B cell (primary cell): ENCODE measurements at regions not wholly inside any gene's neighbourhood (a gene's known extent, or its start where the extent isn't known, plus 50 kb on each side); places are given as distances from the start of the nearest gene placed in this dataset.

Experiments used
- CTCF ChIP-seq: fragments of 200-600 bp; IDR thresholded peaks from one replicate; pipeline ENCODE4 v1.8.0; 2022; ENCODE audit warnings: antibody characterized with exemption, mild to moderate bottlenecking
- EZH2 ChIP-seq: IDR thresholded peaks from 2 replicates; pipeline ENCODE4 v1.6.1; 2012; ENCODE audit warnings: borderline replicate concordance, low read depth, mild to moderate bottlenecking, moderate library complexity, low read length; ENCODE audit not compliant: insufficient read depth, poor library complexity, severe bottlenecking

- TF ChIP-seq CTCF (no peak), EZH2 (no peak)
These were observed 256.8 kb upstream of the RAG2 start for GRCh38 chr11:36854875-36855274.
